NCI-H774 (cell line): ENCODE measurements at regions not wholly inside any gene's neighbourhood (a gene's known extent, or its start where the extent isn't known, plus 50 kb on each side); places are given as distances from the start of the nearest gene placed in this dataset.

ENCODE experiments used
- DNase-seq: peaks from one replicate; lab custom pipeline; 2025; lab: John Stamatoyannopoulos, UW

DNA sequence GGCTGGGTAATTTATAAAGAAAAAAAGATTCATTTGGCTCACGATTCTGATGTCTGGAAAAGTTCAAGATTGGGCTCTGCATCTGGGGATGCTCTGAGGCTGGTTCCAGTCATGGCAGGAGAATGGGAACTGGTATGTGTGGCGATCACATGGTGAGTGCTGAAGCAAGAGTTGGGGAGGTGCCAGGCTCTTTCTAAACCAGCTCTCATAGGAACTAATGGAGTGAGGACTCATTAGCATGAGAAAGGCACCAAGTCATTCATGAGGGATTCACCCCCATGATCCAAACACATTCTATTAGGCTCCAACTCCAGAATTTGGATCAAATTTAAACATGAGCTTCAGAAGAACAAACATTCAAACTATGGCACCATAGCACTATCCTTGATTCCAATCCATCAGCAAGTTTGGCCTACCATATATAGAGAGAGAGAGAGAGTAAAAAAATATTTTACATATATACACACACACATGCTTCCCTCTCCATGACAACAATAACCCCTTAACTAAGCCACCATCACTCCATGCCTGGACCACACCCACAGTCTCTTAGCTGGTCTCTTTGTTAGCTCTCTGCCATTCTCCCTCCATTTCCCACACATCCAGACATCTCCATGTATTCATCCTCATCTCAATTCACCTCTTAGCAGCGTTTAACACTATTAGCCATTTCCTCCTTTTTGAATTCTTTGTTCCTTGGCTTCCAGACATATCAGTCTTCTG is 57.9 kb downstream of the NPY start:
- no peak for DNase-seq

GRCh38 chr7:24343614-24344013 is 59.6 kb downstream of the NPY start:
- no peak for DNase-seq

- no peak for DNase-seq
Observed at GRCh38 chr7:24346129-24346528, 62.1 kb downstream of the NPY start.

- no peak for DNase-seq
Observed at GRCh38 chr7:24346716-24347115, 62.7 kb downstream of the NPY start.

DNA sequence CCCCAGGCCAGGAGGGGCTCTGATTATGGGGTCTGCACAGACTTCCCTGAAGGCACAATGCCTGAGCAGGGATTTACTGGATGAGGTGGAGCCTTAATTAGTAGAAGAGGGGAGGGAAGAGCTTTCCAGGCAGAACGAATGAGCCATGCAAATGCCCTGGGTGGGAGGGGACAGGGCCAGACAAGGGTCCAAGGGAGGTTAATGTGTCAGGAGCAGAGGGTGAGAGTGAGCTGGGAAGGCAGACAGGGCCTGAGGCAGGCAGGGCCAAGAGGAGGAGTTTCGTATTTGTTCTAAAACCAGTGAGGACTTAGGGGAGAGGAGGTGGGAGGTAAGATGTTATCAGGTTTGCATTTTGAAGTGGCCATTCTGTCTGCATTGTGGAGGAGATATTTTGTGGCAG is 65.3 kb downstream of the NPY start:
- DNase-seq, result no peak

DNA sequence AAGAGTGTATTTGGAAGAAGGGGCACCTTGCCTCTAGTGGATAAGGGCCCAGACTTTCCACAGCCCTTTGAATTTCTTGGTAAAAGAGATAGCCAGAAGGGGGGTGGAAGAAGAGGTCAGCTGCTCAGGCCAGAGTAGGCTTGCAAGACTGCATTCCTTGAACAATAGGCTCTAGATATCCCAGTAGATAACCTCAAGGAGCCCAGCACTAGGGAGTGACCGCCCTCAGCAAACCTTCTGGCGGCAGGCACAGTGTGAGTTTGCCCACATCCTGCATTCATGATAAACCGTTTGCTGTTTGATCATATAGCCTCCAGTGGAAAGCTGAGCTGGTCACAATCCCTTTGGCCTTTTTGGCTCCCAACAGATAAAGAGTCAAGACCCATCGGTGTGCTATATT is 70.5 kb downstream of the NPY start:
- no peak for DNase-seq

DNA sequence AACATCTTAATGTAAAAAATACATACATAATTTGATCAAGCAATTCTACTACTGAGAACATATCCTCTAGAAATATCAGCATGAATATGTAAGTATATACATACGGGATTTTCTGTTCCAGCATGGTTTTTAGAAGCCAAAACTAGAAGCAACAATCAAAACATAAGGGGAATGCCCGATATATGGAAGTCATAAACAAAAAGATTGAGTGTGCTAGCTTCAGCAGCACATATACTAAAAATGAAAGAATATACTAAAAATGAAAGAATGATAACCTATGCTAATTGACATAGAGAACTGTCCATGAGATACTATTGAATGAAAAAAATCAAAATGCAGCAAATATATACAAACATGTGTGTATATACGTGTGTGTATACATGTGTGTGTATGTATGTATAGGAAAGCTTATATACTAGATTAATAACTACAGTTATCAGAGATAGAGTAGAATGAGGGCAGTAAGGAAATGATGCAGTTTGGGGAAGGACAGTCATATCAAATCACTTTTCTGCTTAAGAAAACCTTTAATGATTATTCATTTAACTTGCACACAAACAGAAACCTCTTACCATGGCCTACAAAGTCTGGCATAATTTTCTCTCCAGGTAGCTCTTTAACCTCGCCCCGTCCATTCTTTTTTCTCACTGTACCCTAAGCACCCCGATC is 72.9 kb downstream of the NPY start:
- no peak for DNase-seq

GRCh38 chr7:24361001-24361400 is 77.0 kb downstream of the NPY start:
- no peak for DNase-seq

DNA sequence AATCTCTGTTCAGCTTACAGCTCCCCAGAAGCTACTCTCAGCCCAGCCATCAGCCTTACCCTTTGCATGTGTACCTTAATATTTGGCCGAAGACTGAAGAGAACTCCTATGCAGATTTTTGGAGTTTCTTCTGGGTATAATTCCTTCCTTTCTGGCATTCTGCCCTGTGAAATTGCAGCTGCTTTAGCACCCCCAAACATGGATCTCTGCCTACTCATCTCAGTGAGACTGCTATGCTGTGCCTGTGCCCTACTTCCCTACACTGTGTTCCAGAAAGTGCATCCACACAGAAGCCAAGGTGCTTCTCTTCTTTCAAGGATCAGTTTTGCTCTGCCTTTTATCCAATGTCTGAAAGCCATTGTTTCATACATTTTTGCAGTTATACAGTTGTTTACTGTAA is 81.6 kb downstream of the NPY start:
- DNase-seq, result no peak

GRCh38 chr7:24366876-24367275 is 82.9 kb downstream of the NPY start:
- no peak for DNase-seq

DNA sequence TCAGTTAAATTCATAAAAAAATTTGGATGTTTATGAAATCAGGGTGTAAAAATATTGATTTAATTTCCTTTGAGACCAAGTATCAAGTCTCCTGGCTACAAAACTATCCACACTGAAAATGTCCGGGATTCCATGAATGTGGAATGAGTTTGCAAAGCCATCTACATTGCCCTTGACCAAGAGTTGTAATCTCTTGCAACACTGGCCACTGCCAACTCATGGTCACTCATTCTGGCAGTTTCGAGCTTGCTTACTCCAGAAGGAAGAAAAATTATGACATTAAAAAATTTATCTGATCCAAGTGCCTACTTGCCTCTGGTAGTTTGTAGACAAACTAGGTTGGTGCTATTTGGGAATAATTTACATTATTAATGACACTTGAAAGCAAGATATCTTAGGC is 84.2 kb downstream of the NPY start:
- DNase-seq, result no peak

DNA sequence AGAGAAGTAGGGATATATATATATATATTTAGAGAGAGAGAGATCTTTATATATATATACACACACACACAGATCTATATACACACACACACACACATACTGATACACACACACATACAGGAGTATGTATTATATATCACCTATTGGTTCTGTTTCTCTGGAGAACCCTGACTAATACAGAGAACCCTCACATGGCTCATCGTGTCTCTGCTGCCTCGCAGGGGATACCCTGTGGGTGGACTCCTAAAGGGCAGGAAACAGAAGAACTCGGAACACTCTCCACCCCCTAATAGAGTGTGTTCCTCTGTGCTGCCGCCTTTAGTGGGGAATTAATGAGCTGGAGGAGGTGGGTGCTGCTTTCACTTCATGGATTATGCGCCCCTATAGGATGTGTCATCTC is 86.6 kb downstream of the NPY start:
- no peak for DNase-seq

DNA sequence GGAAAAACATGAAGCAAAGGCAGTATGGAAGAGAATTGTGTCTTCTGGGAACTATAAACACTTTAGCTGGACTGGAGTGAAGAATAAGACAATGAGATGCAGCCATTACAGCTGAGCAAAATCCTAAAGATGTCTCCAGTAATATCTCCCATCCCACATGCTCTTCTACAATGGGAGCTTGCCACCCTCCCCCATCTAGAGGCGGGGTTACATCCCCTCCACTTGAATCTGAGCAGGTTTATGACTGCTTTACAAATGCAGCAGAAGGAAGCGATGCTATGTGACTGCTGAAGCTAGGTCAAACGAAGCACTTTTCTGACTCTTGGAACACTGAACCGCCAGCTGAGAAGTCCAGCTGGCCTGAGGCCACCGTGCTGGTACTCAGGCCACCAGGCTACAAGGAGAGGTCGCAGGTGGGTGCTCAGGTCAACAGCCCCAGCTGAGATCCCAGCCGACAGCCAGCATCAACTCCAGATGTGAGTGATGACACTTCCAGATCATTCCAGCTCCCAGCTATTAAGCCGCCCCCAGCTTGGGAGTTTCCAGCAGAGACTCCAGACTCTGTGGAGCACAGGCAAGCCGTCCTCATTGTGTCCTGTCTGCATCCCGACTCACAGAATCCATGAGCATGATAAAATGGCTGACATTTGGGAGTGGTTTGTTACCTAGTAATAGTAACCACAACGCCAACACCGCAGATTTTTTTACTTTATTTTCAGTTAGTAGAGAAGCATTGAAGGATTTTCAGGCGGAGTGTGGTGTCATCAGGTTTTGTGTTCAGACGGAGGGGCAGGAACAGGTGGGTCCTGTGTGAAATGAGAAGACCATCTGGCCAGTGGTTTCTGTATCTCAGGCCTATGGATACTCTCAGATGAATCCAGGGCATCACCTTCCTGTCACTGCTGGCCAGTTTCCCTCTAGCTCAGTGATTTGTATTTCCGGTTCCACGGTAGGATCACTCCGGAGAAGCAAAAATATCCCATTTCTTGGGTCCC is 89.3 kb downstream of the NPY start:
- no peak for DNase-seq

- DNase-seq, result no peak
Observed at GRCh38 chr7:24378871-24379616, 95.1 kb downstream of the NPY start.

DNA sequence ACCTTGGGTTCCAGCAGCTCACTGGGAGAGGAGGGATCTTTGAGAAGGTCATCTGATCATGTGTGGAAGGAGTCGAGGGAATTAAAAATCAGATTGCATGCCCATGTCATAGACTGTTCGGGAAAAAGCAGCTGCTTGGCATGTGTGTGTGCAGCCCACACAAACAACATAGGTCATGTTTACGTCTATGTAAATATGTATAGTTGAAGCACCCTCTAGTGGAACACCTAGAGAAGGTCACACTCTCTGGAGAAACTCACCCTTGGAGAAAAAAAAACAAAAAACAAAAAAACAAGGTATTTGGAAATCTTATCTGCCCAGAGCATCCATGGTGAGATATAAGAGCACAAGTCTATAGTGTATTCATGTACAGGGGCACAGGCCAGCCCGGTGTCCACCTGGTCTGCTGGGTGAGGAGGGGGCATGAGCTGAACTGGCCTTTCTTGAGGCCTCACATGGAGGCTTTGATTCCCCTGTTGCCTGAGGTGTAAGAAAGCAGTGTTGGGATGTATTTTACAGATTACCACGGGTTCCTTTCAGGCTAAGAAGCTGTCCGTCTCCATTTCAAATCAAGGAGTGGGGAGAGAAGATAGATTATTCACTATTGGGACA is 98.0 kb downstream of the NPY start:
- no peak for DNase-seq

- DNase-seq, result no peak
Observed at GRCh38 chr7:24383055-24383454, 99.1 kb downstream of the NPY start.

DNA sequence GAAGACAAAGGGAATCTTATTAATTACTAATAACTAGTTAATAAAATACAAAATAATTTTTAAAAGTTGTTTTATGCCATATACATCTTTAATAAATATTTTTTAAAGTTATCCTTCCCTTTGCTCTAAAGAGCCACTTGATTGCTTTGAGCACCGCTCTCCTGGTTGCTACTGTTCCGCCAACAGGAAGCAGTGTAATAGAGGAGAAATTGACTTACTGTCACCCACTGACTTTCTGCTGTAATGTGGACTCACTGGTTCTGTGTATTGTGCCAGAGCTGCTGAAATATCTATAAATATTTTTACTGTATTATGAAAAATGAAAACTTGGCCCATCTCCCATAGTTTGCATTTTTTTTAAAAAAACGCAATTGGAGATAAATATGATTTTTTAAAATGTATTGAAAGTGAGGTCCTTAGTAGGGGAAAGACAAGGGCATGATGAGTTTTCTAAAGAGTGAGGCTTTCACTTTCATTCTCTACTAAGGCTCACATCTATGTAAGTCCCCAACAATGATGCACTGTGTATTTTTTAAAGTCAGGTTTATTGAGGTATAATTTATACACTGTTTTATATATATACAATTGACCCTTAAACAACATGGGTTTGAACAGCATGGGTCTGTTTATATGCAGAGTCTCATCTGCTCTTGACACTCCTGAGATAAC is 100.5 kb downstream of the NPY start:
- no peak for DNase-seq

DNA sequence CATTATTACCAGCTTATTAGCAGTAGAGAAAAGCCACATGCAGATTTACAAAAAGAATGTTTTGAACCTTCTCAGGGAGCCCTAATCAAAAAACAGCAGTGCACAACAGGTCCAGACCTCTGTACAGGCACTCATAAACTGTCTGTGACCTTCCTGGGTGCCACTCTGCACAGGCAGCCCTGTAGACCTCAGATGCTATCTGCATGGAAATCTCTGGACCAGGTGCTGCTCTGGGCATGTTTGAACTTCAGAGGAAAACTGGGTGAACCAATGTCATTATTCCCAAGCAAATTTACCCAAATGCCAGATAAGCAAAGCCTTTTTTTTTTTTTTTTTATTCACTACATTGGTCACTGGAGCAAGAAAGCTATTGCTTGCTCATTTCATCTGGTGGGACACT is 104.2 kb downstream of the NPY start:
- DNase-seq, result no peak

GRCh38 chr7:24390376-24391157 is 106.6 kb downstream of the NPY start:
- no peak for DNase-seq

GRCh38 chr7:24392774-24393173 is 108.8 kb downstream of the NPY start:
- no peak for DNase-seq
